COLO668 (cell line): ENCODE measurements at regions not wholly inside any gene's neighbourhood (a gene's known extent, or its start where the extent isn't known, plus 50 kb on each side); places are given as distances from the start of the nearest gene placed in this dataset.

Experiments used
- DNase-seq: peaks from one replicate; lab custom pipeline; 2025; ENCODE audit not compliant: unreplicated experiment; lab: John Stamatoyannopoulos, UW

- DNase-seq, result no peak
These were observed 57.4 kb upstream of the EPB41L3 start for GRCh38 chr18:5601188-5601624.

- DNase-seq, result no peak
These were observed 56.7 kb upstream of the EPB41L3 start for GRCh38 chr18:5600378-5601071.

GRCh38 chr18:5596585-5596984 is 52.8 kb upstream of the EPB41L3 start:
- no peak for DNase-seq
